ENCODE measurements at regions not wholly inside any gene's neighbourhood (a gene's known extent, or its start where the extent isn't known, plus 50 kb on each side); places are given as distances from the start of the nearest gene placed in this dataset.

DNA sequence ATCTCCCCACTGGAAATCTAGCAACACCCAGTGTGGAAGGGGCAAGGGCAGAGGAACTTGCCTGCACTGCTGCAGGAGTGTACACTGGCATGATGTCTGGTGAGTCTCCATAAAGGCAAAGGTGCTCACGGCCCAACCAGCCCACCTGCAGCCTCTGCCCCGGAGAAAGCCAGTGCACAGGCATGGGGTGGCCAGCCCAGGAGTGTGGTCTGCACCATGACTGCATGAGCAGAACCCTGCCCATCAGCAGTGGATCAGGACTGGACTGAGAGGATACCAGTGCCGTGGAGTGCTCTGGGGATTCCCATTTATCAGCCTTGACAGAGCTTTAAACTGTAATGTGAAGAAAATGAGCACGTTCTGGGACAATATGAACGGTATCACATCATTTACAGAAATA is 342.6 kb upstream of the HS6ST1 start:
- TF ChIP-seq EZH2 (IDR thresholded peaks at IDR 0.05; ENCODE audit: low read length) (no peak), CTCF (optimal IDR thresholded peaks at IDR 0.05 in 1 of 3, IDR thresholded peaks at IDR 0.05 in 1 of 3, conservative IDR thresholded peaks at IDR 0.05 in 1 of 3; ENCODE audit: extremely low read depth in 1 of 3, insufficient read depth in 2 of 3, low read length in 3 of 3) (no peak)
- Histone ChIP-seq H3K4me1 (ENCODE audit: control insufficient read depth, extremely low read depth, insufficient read depth, low read length) (no peaks in the 10 kb centered on the region), H4K20me1 (ENCODE audit: control insufficient read depth, extremely low read depth, insufficient read depth, low read length) (no peaks in the 10 kb centered on the region), H3K27me3 (ENCODE audit: control insufficient read depth, extremely low read depth, insufficient read depth, low read length) (no peaks in the 10 kb centered on the region), H3K4me2 (ENCODE audit: control insufficient read depth, extremely low read depth, insufficient read depth, low read depth, low read length) (no peak overlapping the region), H3K9ac (ENCODE audit: control insufficient read depth, extremely low read depth, insufficient read depth, low read length) (no peak overlapping the region), H3K27ac (ENCODE audit: control insufficient read depth, insufficient read depth, low read length) (no peak overlapping the region), H2AFZ (ENCODE audit: control insufficient read depth, low read length) (no peak overlapping the region), H3K36me3 (ENCODE audit: control insufficient read depth in 2 of 2, extremely low read depth in 1 of 2, insufficient read depth in 2 of 2, low read length in 2 of 2) (no peaks in the 10 kb centered on the region), H3K9me3 (ENCODE audit: control insufficient read depth, low read depth, low read length) (no peaks in the 10 kb centered on the region), H3K79me2 (ENCODE audit: control insufficient read depth, insufficient read depth, low read length) (no peaks in the 10 kb centered on the region), H3K9me1 (ENCODE audit: control insufficient read depth, extremely low read depth, insufficient read depth, low read length) (no peaks in the 10 kb centered on the region), H3K4me3 (ENCODE audit: control insufficient read depth in 2 of 3, extremely low read depth in 1 of 3, insufficient read depth in 2 of 3, low read depth in 1 of 3, low read length in 3 of 3) (no peak overlapping the region)
- no peak for FAIRE-seq
- no peak for DNase-seq (ENCODE audit: low read depth, low spot score)
- dilution Hi-C loops (cut with MboI; ENCODE audit: extremely low pct_ligation_motif_present, low sequenced_read_pairs): no loop called here

DNA sequence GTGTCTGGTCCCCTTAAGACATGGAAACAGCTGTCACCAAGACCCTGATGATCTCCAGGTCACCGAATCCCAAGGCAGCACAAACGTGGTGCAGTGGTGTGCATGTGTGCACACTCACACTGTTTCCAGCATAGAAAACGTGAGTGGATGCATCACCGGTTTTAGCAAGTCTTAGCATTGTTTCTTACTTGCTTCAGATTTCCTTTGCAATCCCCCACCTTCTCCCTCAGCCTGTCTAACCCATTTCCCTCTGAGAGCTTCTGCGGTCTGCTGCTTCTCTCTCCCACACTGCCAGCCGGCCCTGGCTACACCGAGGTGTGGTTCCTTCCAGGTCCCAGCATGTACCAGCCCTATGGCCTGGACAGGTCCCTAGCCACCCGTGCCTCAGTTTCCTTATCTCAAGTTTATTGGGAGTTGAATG is 343.4 kb upstream of the HS6ST1 start:
- TF ChIP-seq EZH2 (IDR thresholded peaks at IDR 0.05; ENCODE audit: low read length): no peak
- TF ChIP-seq CTCF (optimal IDR thresholded peaks at IDR 0.05 in 1 of 3, IDR thresholded peaks at IDR 0.05 in 1 of 3, conservative IDR thresholded peaks at IDR 0.05 in 1 of 3; ENCODE audit: extremely low read depth in 1 of 3, insufficient read depth in 2 of 3, low read length in 3 of 3): no peak
- H4K20me1 ChIP-seq (ENCODE audit: control insufficient read depth, extremely low read depth, insufficient read depth, low read length): no peaks in the 10 kb centered on the region
- no peaks in the 10 kb centered on the region for H3K27me3 ChIP-seq (ENCODE audit: control insufficient read depth, extremely low read depth, insufficient read depth, low read length)
- H3K9me1 ChIP-seq (ENCODE audit: control insufficient read depth, extremely low read depth, insufficient read depth, low read length): no peaks in the 10 kb centered on the region
- H3K9ac ChIP-seq (ENCODE audit: control insufficient read depth, extremely low read depth, insufficient read depth, low read length): no peak overlapping the region
- H3K79me2 ChIP-seq (ENCODE audit: control insufficient read depth, insufficient read depth, low read length): no peaks in the 10 kb centered on the region
- H3K36me3 ChIP-seq (ENCODE audit: control insufficient read depth in 2 of 2, extremely low read depth in 1 of 2, insufficient read depth in 2 of 2, low read length in 2 of 2): no peaks in the 10 kb centered on the region
- DNase-seq (ENCODE audit: low read depth, low spot score) (no peak), FAIRE-seq (no peak)
- no peak overlapping the region for H3K4me3 ChIP-seq (ENCODE audit: control insufficient read depth in 2 of 3, extremely low read depth in 1 of 3, insufficient read depth in 2 of 3, low read depth in 1 of 3, low read length in 3 of 3)
- no peak overlapping the region for H3K4me2 ChIP-seq (ENCODE audit: control insufficient read depth, extremely low read depth, insufficient read depth, low read depth, low read length)
- no peaks in the 10 kb centered on the region for H3K4me1 ChIP-seq (ENCODE audit: control insufficient read depth, extremely low read depth, insufficient read depth, low read length)
- H3K9me3 ChIP-seq (ENCODE audit: control insufficient read depth, low read depth, low read length): no peaks in the 10 kb centered on the region
- no peak overlapping the region for H2AFZ ChIP-seq (ENCODE audit: control insufficient read depth, low read length)
- H3K27ac ChIP-seq (ENCODE audit: control insufficient read depth, insufficient read depth, low read length): no peak overlapping the region
- dilution Hi-C loops (cut with MboI; ENCODE audit: extremely low pct_ligation_motif_present, low sequenced_read_pairs): no loop called here
